GM23338 (cell line): ENCODE measurements at regions not wholly inside any gene's neighbourhood (a gene's known extent, or its start where the extent isn't known, plus 50 kb on each side); places are given as distances from the start of the nearest gene placed in this dataset.

Experiments
- CREB1 ChIP-seq: fragments of 250-450 bp; sonication (Bioruptor Pico); IDR thresholded peaks from 2 replicates; pipeline ENCODE4 v1.5.0; 2020; ENCODE audit warnings: low read depth, mild to moderate bottlenecking, moderate library complexity
- EZH2 ChIP-seq: fragments of 200-600 bp; sonication (generic); IDR thresholded peaks from one replicate; pipeline ENCODE4 v1.8.0; 2017; ENCODE audit warnings: antibody characterized with exemption, mild to moderate bottlenecking, low read depth; ENCODE audit not compliant: unreplicated experiment
- EZH2phosphoT487 ChIP-seq: fragments of 200-600 bp; sonication (generic); IDR thresholded peaks from one replicate; pipeline ENCODE4 v1.8.1; 2018; ENCODE audit warnings: antibody characterized with exemption; ENCODE audit not compliant: unreplicated experiment
- JUNB ChIP-seq: IDR thresholded peaks from one replicate; pipeline ENCODE4 v1.6.1; 2016; ENCODE audit warnings: antibody characterized with exemption; ENCODE audit not compliant: unreplicated experiment
- POLR2AphosphoS5 ChIP-seq: IDR thresholded peaks from 2 replicates; pipeline ENCODE4 v1.6.1; 2016; ENCODE audit warnings: antibody characterized with exemption, low read depth
- TF ChIP-seq, protein P1 (sequence below), 2 experiments: fragments of 200-600 bp in 1 of 2; sonication (generic) in 1 of 2; conservative IDR thresholded peaks; 2 replicates each; pipeline versions ENCODE4 v1.5.1 to v1.6.1; 2016 to 2017; ENCODE audit warnings: antibody characterized with exemption in 2 of 2, low read depth in 2 of 2, mild to moderate bottlenecking in 2 of 2, moderate library complexity in 1 of 2
- TF ChIP-seq, protein P2 (sequence below): IDR thresholded peaks from one replicate; pipeline ENCODE4 v1.6.1; 2018; ENCODE audit warnings: antibody characterized with exemption; ENCODE audit not compliant: unreplicated experiment

DNA sequence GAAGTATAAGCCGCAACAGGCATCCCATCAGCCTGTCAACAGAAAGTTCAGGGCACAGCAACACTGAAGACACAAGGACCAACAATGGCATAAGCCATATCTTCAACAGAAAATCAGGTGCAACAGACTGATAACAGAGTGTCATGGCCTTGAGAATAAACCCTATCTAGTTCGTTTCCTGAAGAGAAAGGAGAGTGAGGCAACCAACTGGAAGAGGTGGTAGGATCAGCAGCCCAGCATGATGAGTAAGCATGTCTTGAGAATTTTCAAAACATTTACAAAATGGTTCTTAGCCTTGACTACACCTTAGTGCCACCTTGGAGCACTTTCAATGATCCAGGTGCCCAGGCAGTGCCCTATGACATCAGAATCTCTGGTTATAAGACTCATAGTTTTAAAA is 290.2 kb upstream of the SEMA3C start:
- TF ChIP-seq EZH2, result no peak
- TF ChIP-seq, protein P1, sequence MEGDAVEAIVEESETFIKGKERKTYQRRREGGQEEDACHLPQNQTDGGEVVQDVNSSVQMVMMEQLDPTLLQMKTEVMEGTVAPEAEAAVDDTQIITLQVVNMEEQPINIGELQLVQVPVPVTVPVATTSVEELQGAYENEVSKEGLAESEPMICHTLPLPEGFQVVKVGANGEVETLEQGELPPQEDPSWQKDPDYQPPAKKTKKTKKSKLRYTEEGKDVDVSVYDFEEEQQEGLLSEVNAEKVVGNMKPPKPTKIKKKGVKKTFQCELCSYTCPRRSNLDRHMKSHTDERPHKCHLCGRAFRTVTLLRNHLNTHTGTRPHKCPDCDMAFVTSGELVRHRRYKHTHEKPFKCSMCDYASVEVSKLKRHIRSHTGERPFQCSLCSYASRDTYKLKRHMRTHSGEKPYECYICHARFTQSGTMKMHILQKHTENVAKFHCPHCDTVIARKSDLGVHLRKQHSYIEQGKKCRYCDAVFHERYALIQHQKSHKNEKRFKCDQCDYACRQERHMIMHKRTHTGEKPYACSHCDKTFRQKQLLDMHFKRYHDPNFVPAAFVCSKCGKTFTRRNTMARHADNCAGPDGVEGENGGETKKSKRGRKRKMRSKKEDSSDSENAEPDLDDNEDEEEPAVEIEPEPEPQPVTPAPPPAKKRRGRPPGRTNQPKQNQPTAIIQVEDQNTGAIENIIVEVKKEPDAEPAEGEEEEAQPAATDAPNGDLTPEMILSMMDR (conservative IDR thresholded peaks at IDR 0.05; ENCODE audit: low read depth in 2 of 2), result no peak
- TF ChIP-seq POLR2AphosphoS5, result no peak
- TF ChIP-seq, protein P2, sequence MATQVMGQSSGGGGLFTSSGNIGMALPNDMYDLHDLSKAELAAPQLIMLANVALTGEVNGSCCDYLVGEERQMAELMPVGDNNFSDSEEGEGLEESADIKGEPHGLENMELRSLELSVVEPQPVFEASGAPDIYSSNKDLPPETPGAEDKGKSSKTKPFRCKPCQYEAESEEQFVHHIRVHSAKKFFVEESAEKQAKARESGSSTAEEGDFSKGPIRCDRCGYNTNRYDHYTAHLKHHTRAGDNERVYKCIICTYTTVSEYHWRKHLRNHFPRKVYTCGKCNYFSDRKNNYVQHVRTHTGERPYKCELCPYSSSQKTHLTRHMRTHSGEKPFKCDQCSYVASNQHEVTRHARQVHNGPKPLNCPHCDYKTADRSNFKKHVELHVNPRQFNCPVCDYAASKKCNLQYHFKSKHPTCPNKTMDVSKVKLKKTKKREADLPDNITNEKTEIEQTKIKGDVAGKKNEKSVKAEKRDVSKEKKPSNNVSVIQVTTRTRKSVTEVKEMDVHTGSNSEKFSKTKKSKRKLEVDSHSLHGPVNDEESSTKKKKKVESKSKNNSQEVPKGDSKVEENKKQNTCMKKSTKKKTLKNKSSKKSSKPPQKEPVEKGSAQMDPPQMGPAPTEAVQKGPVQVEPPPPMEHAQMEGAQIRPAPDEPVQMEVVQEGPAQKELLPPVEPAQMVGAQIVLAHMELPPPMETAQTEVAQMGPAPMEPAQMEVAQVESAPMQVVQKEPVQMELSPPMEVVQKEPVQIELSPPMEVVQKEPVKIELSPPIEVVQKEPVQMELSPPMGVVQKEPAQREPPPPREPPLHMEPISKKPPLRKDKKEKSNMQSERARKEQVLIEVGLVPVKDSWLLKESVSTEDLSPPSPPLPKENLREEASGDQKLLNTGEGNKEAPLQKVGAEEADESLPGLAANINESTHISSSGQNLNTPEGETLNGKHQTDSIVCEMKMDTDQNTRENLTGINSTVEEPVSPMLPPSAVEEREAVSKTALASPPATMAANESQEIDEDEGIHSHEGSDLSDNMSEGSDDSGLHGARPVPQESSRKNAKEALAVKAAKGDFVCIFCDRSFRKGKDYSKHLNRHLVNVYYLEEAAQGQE, result no peak
- no peak for TF ChIP-seq CREB1
- no peak for TF ChIP-seq JUNB
- no peak for TF ChIP-seq EZH2phosphoT487
